ENCODE measurements at regions not wholly inside any gene's neighbourhood (a gene's known extent, or its start where the extent isn't known, plus 50 kb on each side); places are given as distances from the start of the nearest gene placed in this dataset.

GRCh38 chr5:158133369-158133768, 274.4 kb upstream of the CLINT1 start:
- TF ChIP-seq EZH2 (IDR thresholded peaks at IDR 0.05; ENCODE audit: borderline replicate concordance, low read length) (no peak), CTCF (IDR thresholded peaks at IDR 0.05; ENCODE audit: low read length) (no peak)
